Mesothelial cell of epicardium (in vitro differentiated cells): ENCODE measurements at regions not wholly inside any gene's neighbourhood (a gene's known extent, or its start where the extent isn't known, plus 50 kb on each side); places are given as distances from the start of the nearest gene placed in this dataset.

Experiments used
- DNase-seq, 2 experiments: peaks; one replicate each; pipeline ENCODE4 v3.0.0; 2021; ENCODE audit warnings: low spot score in 2 of 2; ENCODE audit not compliant: unreplicated experiment in 2 of 2
- H3K27ac Mint-ChIP-seq: 2 replicates; pipeline ENCODE4 v1.8.0; 2021; ENCODE audit warnings: mixed read lengths
- H3K27me3 Mint-ChIP-seq: 2 replicates; pipeline ENCODE4 v1.8.0; 2021; ENCODE audit warnings: low read depth, mixed read lengths
- H3K36me3 Mint-ChIP-seq: 2 replicates; pipeline ENCODE4 v1.8.0; 2021; ENCODE audit warnings: mixed read lengths
- H3K4me1 Mint-ChIP-seq: 2 replicates; pipeline ENCODE4 v1.8.0; 2021; ENCODE audit warnings: mixed read lengths
- H3K4me3 Mint-ChIP-seq: 2 replicates; pipeline ENCODE4 v1.8.0; 2021; ENCODE audit warnings: mild to moderate bottlenecking, moderate library complexity, mixed read lengths
- H3K9me3 Mint-ChIP-seq: 2 replicates; pipeline ENCODE4 v1.8.0; 2021; ENCODE audit warnings: mixed read lengths
- CTCF ChIP-seq: fragments of 200-600 bp; sonication (generic); IDR thresholded peaks from one replicate; pipeline ENCODE4 v1.5.0; 2021; ENCODE audit warnings: antibody characterized with exemption; ENCODE audit not compliant: unreplicated experiment

GRCh38 chr2:192574552-192574951, 379.8 kb upstream of the TMEFF2 start:
- no peak for TF ChIP-seq CTCF

GRCh38 chr2:192571636-192572035, 376.9 kb upstream of the TMEFF2 start:
- Mint-ChIP-seq H3K9me3 (peaks cover 10% of the 10 kb centered on the region), H3K4me1 (peaks cover 12% of the 10 kb centered on the region), H3K36me3 (no peaks in the 10 kb centered on the region), H3K27ac (no peak overlapping the region), H3K27me3 (no peaks in the 10 kb centered on the region), H3K4me3 (no peak overlapping the region)
- DNase-seq: no peak
- TF ChIP-seq CTCF: no peak

More at GRCh38 chr2:192574552-192574951, 379.8 kb upstream of the TMEFF2 start:
- Mint-ChIP-seq H3K9me3 (peaks cover 7% of the 10 kb centered on the region), H3K27me3 (no peaks in the 10 kb centered on the region), H3K4me1 (peaks cover 8% of the 10 kb centered on the region), H3K27ac (no peak overlapping the region), H3K36me3 (no peaks in the 10 kb centered on the region), H3K4me3 (no peak overlapping the region)
- DNase-seq: no peak

- H3K27me3 Mint-ChIP-seq: no peaks in the 10 kb centered on the region
- H3K27ac Mint-ChIP-seq: no peak overlapping the region
- no peak overlapping the region for H3K4me3 Mint-ChIP-seq
- H3K9me3 Mint-ChIP-seq: peaks cover 10% of the 10 kb centered on the region
- TF ChIP-seq CTCF: no peak
- no peaks in the 10 kb centered on the region for H3K36me3 Mint-ChIP-seq
- peaks cover 5% of the 10 kb centered on the region for H3K4me1 Mint-ChIP-seq
- DNase-seq: no peak
These were observed 376.1 kb upstream of the TMEFF2 start for GRCh38 chr2:192570788-192571187.

- H3K9me3 Mint-ChIP-seq: peaks cover 13% of the 10 kb centered on the region
- DNase-seq: no peak
- H3K27me3 Mint-ChIP-seq: no peaks in the 10 kb centered on the region
- no peak for TF ChIP-seq CTCF
- H3K4me1 Mint-ChIP-seq: peaks cover 5% of the 10 kb centered on the region
- no peaks in the 10 kb centered on the region for H3K36me3 Mint-ChIP-seq
- H3K4me3 Mint-ChIP-seq: no peak overlapping the region
- no peak overlapping the region for H3K27ac Mint-ChIP-seq
These were observed 372.1 kb upstream of the TMEFF2 start for GRCh38 chr2:192566863-192567262.

- TF ChIP-seq CTCF: no peak
- H3K36me3 Mint-ChIP-seq: no peaks in the 10 kb centered on the region
- no peak overlapping the region for H3K27ac Mint-ChIP-seq
- H3K27me3 Mint-ChIP-seq: no peaks in the 10 kb centered on the region
- DNase-seq: no peak
- no peaks in the 10 kb centered on the region for H3K4me1 Mint-ChIP-seq
- no peak overlapping the region for H3K4me3 Mint-ChIP-seq
- H3K9me3 Mint-ChIP-seq: peaks cover 10% of the 10 kb centered on the region
These were observed 365.6 kb upstream of the TMEFF2 start for GRCh38 chr2:192560326-192560725.

GRCh38 chr2:192559587-192559986, 364.9 kb upstream of the TMEFF2 start:
- Mint-ChIP-seq H3K4me3 (no peak overlapping the region), H3K4me1 (no peaks in the 10 kb centered on the region), H3K27me3 (no peaks in the 10 kb centered on the region), H3K9me3 (peaks cover 7% of the 10 kb centered on the region), H3K36me3 (no peaks in the 10 kb centered on the region), H3K27ac (no peak overlapping the region)
- TF ChIP-seq CTCF: no peak
- no peak for DNase-seq
